Activated CD4-positive, alpha-beta memory T cell treated with anti-CD3 and anti-CD28 coated beads, Interleukin-2, amount 10 ng/mL, durations not matched to agents 7 days and 5 days (primary cell): ENCODE measurements at regions not wholly inside any gene's neighbourhood (a gene's known extent, or its start where the extent isn't known, plus 50 kb on each side); places are given as distances from the start of the nearest gene placed in this dataset.
"Not testable (repeated sequence)": the region's sequence is repeated elsewhere in the genome, so short reads cannot be mapped to it uniquely, and the experiment has no call there.

Experiments
- CTCF ChIA-PET: fragments of 350-600 bp; sonication (Branson Sonifier 250); formaldehyde crosslinking; loops from one replicate; lab custom pipeline; 2021; ENCODE audit warnings: antibody characterized with exemption, inconsistent platforms; lab: Charles Lee
- POLR2A ChIA-PET: fragments of 350-600 bp; sonication (Branson Sonifier 250); formaldehyde crosslinking; loops from one replicate; lab custom pipeline; 2021; ENCODE audit warnings: antibody characterized with exemption; lab: Charles Lee
- DNase-seq: peaks from one replicate; pipeline ENCODE4 v3.0.0-alpha.2; 2020
- H3K27ac Mint-ChIP-seq: one replicate; pipeline ENCODE4 v1.8.0; 2021; ENCODE audit warnings: mild to moderate bottlenecking, mixed read lengths
- H3K27me3 Mint-ChIP-seq: one replicate; pipeline ENCODE4 v1.8.0; 2021; ENCODE audit warnings: mixed read lengths
- H3K36me3 Mint-ChIP-seq: one replicate; pipeline ENCODE4 v1.8.0; 2021; ENCODE audit warnings: low read depth, mixed read lengths
- H3K4me1 Mint-ChIP-seq: one replicate; pipeline ENCODE4 v1.8.0; 2021; ENCODE audit warnings: mixed read lengths
- H3K4me3 Mint-ChIP-seq: one replicate; pipeline ENCODE4 v1.8.0; 2021; ENCODE audit warnings: mild to moderate bottlenecking, mixed read lengths
- H3K9me3 Mint-ChIP-seq: one replicate; pipeline ENCODE4 v1.8.0; 2021; ENCODE audit warnings: mixed read lengths

- CTCF ChIA-PET, result no interaction called here
- no peaks in the 10 kb centered on the region for H3K36me3 Mint-ChIP-seq
These were observed 52.7 kb upstream of the PLA2G4A start for GRCh38 chr1:186775881-186776560.

GRCh38 chr1:186775036-186775435, 53.7 kb upstream of the PLA2G4A start:
- H3K4me3 Mint-ChIP-seq, result no peak overlapping the region
- peaks cover 2% of the 10 kb centered on the region for H3K4me1 Mint-ChIP-seq
- H3K27me3 Mint-ChIP-seq, result peaks cover 2% of the 10 kb centered on the region
- ChIA-PET POLR2A (no interaction called here), CTCF (no interaction called here)
- no peaks in the 10 kb centered on the region for H3K9me3 Mint-ChIP-seq
- H3K27ac Mint-ChIP-seq, result no peak overlapping the region
- no peak for DNase-seq
- H3K36me3 Mint-ChIP-seq, result no peaks in the 10 kb centered on the region

More at GRCh38 chr1:186775881-186776560, 52.7 kb upstream of the PLA2G4A start:
- DNase-seq, result no peak
- H3K9me3 Mint-ChIP-seq, result no peaks in the 10 kb centered on the region
- no peak overlapping the region for H3K27ac Mint-ChIP-seq
- H3K4me1 Mint-ChIP-seq, result peaks cover 2% of the 10 kb centered on the region
- no peak overlapping the region for H3K4me3 Mint-ChIP-seq
- POLR2A ChIA-PET, result no interaction called here
- H3K27me3 Mint-ChIP-seq, result peaks cover 2% of the 10 kb centered on the region

GRCh38 chr1:186772228-186772627, 56.5 kb upstream of the PLA2G4A start:
- Mint-ChIP-seq H3K4me1 (peaks cover 2% of the 10 kb centered on the region), H3K9me3 (no peaks in the 10 kb centered on the region), H3K4me3 (no peak overlapping the region), H3K27me3 (no peaks in the 10 kb centered on the region), H3K27ac (no peak overlapping the region), H3K36me3 (no peaks in the 10 kb centered on the region)
- no peak for DNase-seq
- POLR2A ChIA-PET, result no interaction called here
- CTCF ChIA-PET, result no interaction called here

DNA sequence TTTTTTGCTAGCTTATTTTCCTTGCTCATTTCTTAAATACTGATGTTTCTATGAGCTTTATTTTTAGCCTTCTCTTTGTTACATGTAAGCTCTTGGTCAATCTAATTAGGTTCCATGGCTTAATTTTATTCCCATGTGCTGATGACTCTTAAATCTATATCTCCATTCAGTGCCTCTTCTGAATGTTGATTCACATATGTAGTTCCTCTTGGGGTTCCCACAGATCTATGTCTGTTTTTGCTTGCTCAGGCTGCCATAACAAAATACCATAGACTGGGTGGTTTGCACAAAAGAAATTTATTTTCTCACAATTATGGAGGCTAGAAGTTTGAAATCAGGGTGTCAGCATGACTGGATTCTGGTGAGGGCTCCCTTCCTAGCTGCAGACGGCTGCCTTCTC, 58.3 kb upstream of the PLA2G4A start:
- POLR2A ChIA-PET, result no interaction called here
- H3K4me1 Mint-ChIP-seq, result no peaks in the 10 kb centered on the region
- no peak for DNase-seq
- H3K27ac Mint-ChIP-seq, result no peak overlapping the region
- no peaks in the 10 kb centered on the region for H3K36me3 Mint-ChIP-seq
- no peak overlapping the region for H3K4me3 Mint-ChIP-seq
- H3K27me3 Mint-ChIP-seq, result no peaks in the 10 kb centered on the region
- CTCF ChIA-PET, result no interaction called here
- no peaks in the 10 kb centered on the region for H3K9me3 Mint-ChIP-seq

- DNase-seq, result no peak
- Mint-ChIP-seq H3K27me3 (no peaks in the 10 kb centered on the region), H3K4me3 (no peak overlapping the region), H3K4me1 (no peaks in the 10 kb centered on the region), H3K27ac (no peak overlapping the region), H3K36me3 (no peaks in the 10 kb centered on the region), H3K9me3 (no peaks in the 10 kb centered on the region)
- POLR2A ChIA-PET, result no interaction called here
- CTCF ChIA-PET, result no interaction called here
These were observed 59.8 kb upstream of the PLA2G4A start for GRCh38 chr1:186768906-186769305.

DNA sequence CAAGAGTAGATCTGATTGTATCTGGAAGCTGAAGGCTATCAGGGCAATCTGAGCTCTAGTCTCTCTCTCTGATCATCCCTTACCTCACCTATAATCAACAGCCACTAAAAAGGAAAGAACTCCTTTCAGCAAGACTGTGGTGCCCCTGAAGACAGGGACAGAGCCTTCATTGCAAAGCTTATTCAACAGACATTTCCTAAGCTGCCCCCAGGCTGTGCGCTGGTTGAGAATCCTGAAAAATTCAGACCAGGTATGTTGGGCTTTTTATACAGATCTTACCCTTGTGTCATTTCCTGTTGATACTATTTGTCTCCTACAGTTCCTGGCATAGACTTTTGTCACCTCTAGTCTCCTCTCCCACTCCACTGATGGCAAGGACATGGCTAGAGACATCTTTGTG, 63.3 kb upstream of the PLA2G4A start:
- CTCF ChIA-PET, result no interaction called here
- no peak overlapping the region for H3K27ac Mint-ChIP-seq
- H3K9me3 Mint-ChIP-seq, result no peaks in the 10 kb centered on the region
- no peak overlapping the region for H3K4me3 Mint-ChIP-seq
- POLR2A ChIA-PET, result no interaction called here
- no peaks in the 10 kb centered on the region for H3K27me3 Mint-ChIP-seq
- peaks cover 6% of the 10 kb centered on the region for H3K4me1 Mint-ChIP-seq
- DNase-seq, result no peak
- H3K36me3 Mint-ChIP-seq, result no peaks in the 10 kb centered on the region

- DNase-seq, result no peak
- Mint-ChIP-seq H3K4me1 (peaks cover 6% of the 10 kb centered on the region), H3K27ac (no peak overlapping the region), H3K9me3 (no peaks in the 10 kb centered on the region), H3K4me3 (no peak overlapping the region), H3K27me3 (no peaks in the 10 kb centered on the region), H3K36me3 (no peaks in the 10 kb centered on the region)
- ChIA-PET POLR2A (no interaction called here), CTCF (no interaction called here)
These were observed 65.6 kb upstream of the PLA2G4A start for GRCh38 chr1:186763107-186763506.

GRCh38 chr1:186762653-186763052, 66.1 kb upstream of the PLA2G4A start:
- POLR2A ChIA-PET, result no interaction called here
- Mint-ChIP-seq H3K4me1 (peaks cover 6% of the 10 kb centered on the region), H3K27ac (no peak overlapping the region), H3K4me3 (no peak overlapping the region), H3K27me3 (no peaks in the 10 kb centered on the region), H3K36me3 (no peaks in the 10 kb centered on the region), H3K9me3 (no peaks in the 10 kb centered on the region)
- CTCF ChIA-PET, result no interaction called here
- DNase-seq, result no peak

GRCh38 chr1:186761358-186761757, 67.4 kb upstream of the PLA2G4A start:
- POLR2A ChIA-PET, result no interaction called here
- Mint-ChIP-seq H3K4me3 (no peak overlapping the region), H3K4me1 (peaks cover 6% of the 10 kb centered on the region), H3K27me3 (no peaks in the 10 kb centered on the region), H3K36me3 (no peaks in the 10 kb centered on the region), H3K27ac (no peak overlapping the region), H3K9me3 (no peaks in the 10 kb centered on the region)
- CTCF ChIA-PET, result no interaction called here
- DNase-seq, result no peak

DNA sequence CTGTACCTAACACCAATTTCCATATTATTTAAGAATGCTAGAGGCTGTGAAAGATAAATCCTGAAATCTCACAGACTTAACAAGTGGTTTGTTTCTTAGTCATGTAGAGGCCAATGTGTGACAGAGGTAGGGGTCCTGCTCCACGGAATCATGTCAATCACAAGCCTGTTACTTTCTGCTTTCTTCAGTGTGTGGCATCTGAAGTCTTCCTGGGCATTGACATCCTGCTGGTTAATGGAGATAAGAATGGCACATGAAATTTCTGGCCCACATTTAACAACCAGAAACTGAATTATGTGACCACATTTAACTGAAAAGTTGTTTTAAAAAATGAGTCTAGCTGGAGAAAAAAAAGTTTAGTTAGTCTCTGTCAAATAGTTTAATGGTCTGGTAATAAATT, 68.3 kb upstream of the PLA2G4A start:
- H3K4me3 Mint-ChIP-seq, result no peak overlapping the region
- no peaks in the 10 kb centered on the region for H3K27me3 Mint-ChIP-seq
- no peaks in the 10 kb centered on the region for H3K9me3 Mint-ChIP-seq
- no peak overlapping the region for H3K27ac Mint-ChIP-seq
- no peaks in the 10 kb centered on the region for H3K36me3 Mint-ChIP-seq
- DNase-seq, result no peak
- CTCF ChIA-PET, result interaction anchor here (1.3 kb wide), 1 partner anchor 38 kb away, joined by 4 read pairs; no protein-coding TSS in a partner anchor
- POLR2A ChIA-PET, result no interaction called here
- peaks cover 6% of the 10 kb centered on the region for H3K4me1 Mint-ChIP-seq

- H3K4me3 Mint-ChIP-seq, H3K36me3 Mint-ChIP-seq, H3K27me3 Mint-ChIP-seq, CTCF ChIA-PET, H3K27ac Mint-ChIP-seq, DNase-seq, H3K4me1 Mint-ChIP-seq, POLR2A ChIA-PET, H3K9me3 Mint-ChIP-seq: not testable (repeated sequence)
These were observed 69.7 kb upstream of the PLA2G4A start for GRCh38 chr1:186758896-186759606.

DNA sequence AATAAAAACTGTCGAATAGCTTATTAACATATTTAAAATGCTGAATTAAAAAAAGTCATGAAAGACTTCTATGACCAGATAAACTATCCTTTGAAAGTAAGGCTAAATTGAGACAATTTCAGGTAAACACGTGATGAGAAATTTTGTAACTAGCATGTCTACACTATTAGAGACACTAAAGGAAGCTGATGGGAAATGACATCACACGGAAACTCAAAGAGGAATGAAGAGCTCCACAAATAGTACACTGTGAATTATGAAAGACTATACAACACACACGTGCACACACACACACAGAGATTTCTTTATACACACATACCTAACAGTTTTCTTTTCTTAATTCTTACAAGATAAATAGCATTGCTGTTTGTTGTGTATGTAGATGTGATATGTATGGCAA, 70.9 kb upstream of the PLA2G4A start:
- no peaks in the 10 kb centered on the region for H3K36me3 Mint-ChIP-seq
- H3K4me3 Mint-ChIP-seq, result no peak overlapping the region
- no peaks in the 10 kb centered on the region for H3K4me1 Mint-ChIP-seq
- DNase-seq, result no peak
- POLR2A ChIA-PET, result no interaction called here
- H3K9me3 Mint-ChIP-seq, result no peaks in the 10 kb centered on the region
- no peak overlapping the region for H3K27ac Mint-ChIP-seq
- CTCF ChIA-PET, result no interaction called here
- H3K27me3 Mint-ChIP-seq, result peaks cover 6% of the 10 kb centered on the region

DNA sequence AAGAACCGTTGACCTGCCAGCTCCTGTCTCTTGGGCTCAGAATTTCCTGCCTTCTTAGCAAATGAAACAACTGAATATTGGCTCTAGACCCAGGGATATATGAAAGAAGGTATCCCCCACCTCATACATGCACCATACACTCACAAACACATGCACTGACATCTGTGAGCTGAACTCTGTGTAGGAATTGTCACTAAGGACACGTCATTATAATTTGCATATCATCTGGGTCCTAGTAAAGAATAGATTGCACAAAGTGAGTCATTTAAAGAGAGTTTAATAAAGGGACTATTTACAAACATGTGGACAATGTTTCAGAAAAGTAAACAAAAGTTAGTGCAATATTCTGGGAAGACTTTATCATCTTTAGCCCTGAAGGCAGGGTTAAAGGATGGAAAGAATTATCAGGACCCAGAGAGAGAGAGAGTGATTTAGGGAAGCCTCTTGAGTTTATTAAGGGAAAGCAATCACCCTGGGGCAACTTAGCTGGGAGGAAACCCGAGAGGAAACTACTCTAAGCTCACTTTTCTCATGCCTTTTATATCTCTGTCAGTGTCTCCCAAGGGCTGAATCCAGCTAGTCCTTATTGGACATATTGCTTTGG, 74.1 kb upstream of the PLA2G4A start:
- Mint-ChIP-seq H3K27me3 (peaks cover 11% of the 10 kb centered on the region), H3K9me3 (no peaks in the 10 kb centered on the region), H3K4me1 (no peaks in the 10 kb centered on the region), H3K36me3 (no peaks in the 10 kb centered on the region), H3K27ac (no peak overlapping the region), H3K4me3 (no peak overlapping the region)
- CTCF ChIA-PET, result no interaction called here
- POLR2A ChIA-PET, result no interaction called here
- DNase-seq, result no peak
